K562 (cell line): ENCODE measurements at regions not wholly inside any gene's neighbourhood (a gene's known extent, or its start where the extent isn't known, plus 50 kb on each side); places are given as distances from the start of the nearest gene placed in this dataset.

Experiments used
- ATAC-seq: fragments of 200-7000 bp; cut with Tn5 transposase; 3 replicates; pipeline ENCODE4 v1.9.1; 2020; ENCODE audit warnings: moderate library complexity
- BruUV-seq: library from RNA; stranded (reverse); fragments of 400-500 nt; replicated peaks from 2 replicates; lab custom pipeline; 2021; lab: Mats Ljungman, UMichigan
- CTCF ChIA-PET: fragments of 300-600 bp; formaldehyde crosslinking; extraction: SDS; loops from one replicate; lab custom pipeline; 2021; ENCODE audit warnings: low intra/inter-chr PET ratio; lab: Yijun Ruan, JAX
- POLR2A ChIA-PET: fragments of 300-600, 350-650 bp; sonication (Branson Sonifier 250); formaldehyde crosslinking; extraction: SDS; loops from one replicate; lab custom pipeline; 2021; ENCODE audit warnings: antibody characterized with exemption, inconsistent platforms; lab: Yijun Ruan, JAX
- DNase-seq, 4 experiments: peaks; one replicate each; pipeline versions ENCODE4 v3.0.0 to v3.0.0-alpha.2; 2011 to 2018; ENCODE audit warnings: low spot score in 3 of 4, mixed read lengths in 3 of 4; ENCODE audit errors: extremely low read depth in 1 of 4
- FAIRE-seq: peaks from 2 replicates; lab custom pipeline; 2011; peaks lifted over from hg19 to GRCh38; lab: Jason Lieb, UNC
- H2AFZ ChIP-seq: 2 replicates; pipeline ENCODE4 v1.6.0; 2011; ENCODE audit warnings: low read depth, low read length, control low read depth, inconsistent platforms
- H3K27ac ChIP-seq: fragments of 200-600 bp; 3 replicates; pipeline ENCODE4 v1.8.0; 2011; ENCODE audit warnings: low read depth, mild to moderate bottlenecking, control low read depth, inconsistent platforms, low read length, moderate library complexity, mixed read lengths; ENCODE audit errors: extremely low read depth
- H3K27me3 ChIP-seq, 2 experiments: fragments of 300-600 bp in 1 of 2; 2 replicates in 1 of 2; 3 replicates in 1 of 2; pipeline versions ENCODE4 v1.6.0 to v1.8.0; 2011; ENCODE audit warnings: inconsistent platforms in 2 of 2, low read length in 2 of 2, mild to moderate bottlenecking in 1 of 2, mixed read lengths in 1 of 2, moderate library complexity in 1 of 2; ENCODE audit not compliant: control insufficient read depth in 2 of 2, insufficient read depth in 2 of 2
- H3K36me3 ChIP-seq: fragments of 300-600 bp; 3 replicates; pipeline ENCODE4 v1.8.0; 2011; ENCODE audit warnings: mild to moderate bottlenecking, low read length, inconsistent platforms; ENCODE audit not compliant: control insufficient read depth, insufficient read depth
- H3K4me1 ChIP-seq, 2 experiments: fragments of 200-600 bp in 1 of 2; replicated peaks in 1 of 2; 2 replicates in 1 of 2; 3 replicates in 1 of 2; pipeline versions ENCODE4 v1.5.1 to v1.8.0; 2011; ENCODE audit warnings: inconsistent platforms in 2 of 2, low read length in 2 of 2, mild to moderate bottlenecking in 1 of 2, mixed read lengths in 1 of 2, moderate library complexity in 1 of 2; ENCODE audit not compliant: control insufficient read depth in 2 of 2, insufficient read depth in 2 of 2
- H3K4me2 ChIP-seq: 2 replicates; pipeline ENCODE4 v1.6.1; 2011; ENCODE audit warnings: low read length, control low read depth, inconsistent platforms, mixed read lengths; ENCODE audit not compliant: insufficient read depth
- H3K4me3 ChIP-seq: fragments of 200-600 bp; sonication (generic), shearing (Covaris generic); 2 replicates; pipeline ENCODE4 v1.5.1; 2016; ENCODE audit warnings: control low read depth, inconsistent platforms
- H3K79me2 ChIP-seq: fragments of 200-600 bp; 3 replicates; pipeline ENCODE4 v1.8.0; 2011; ENCODE audit warnings: low read length, inconsistent platforms; ENCODE audit not compliant: control insufficient read depth, insufficient read depth
- H3K9ac ChIP-seq, 2 experiments: 2 replicates each; pipeline versions ENCODE4 v1.6.0 to v1.6.1; 2011; ENCODE audit warnings: low read depth in 2 of 2, low read length in 2 of 2, control low read depth in 1 of 2, inconsistent platforms in 1 of 2, mild to moderate bottlenecking in 1 of 2, mixed read lengths in 1 of 2; ENCODE audit not compliant: insufficient read depth in 1 of 2
- H3K9me1 ChIP-seq: one replicate; pipeline ENCODE4 v1.6.0; 2011; ENCODE audit warnings: inconsistent platforms, mild to moderate bottlenecking, low read length, moderate library complexity; ENCODE audit not compliant: control insufficient read depth, insufficient read depth
- H3K9me3 ChIP-seq: replicated peaks from 2 replicates; pipeline ENCODE4 v1.5.1; 2011; ENCODE audit warnings: low read depth, low read length, inconsistent platforms; ENCODE audit not compliant: control insufficient read depth, insufficient read depth
- H4K20me1 ChIP-seq: replicated peaks from 2 replicates; pipeline ENCODE4 v1.6.1; 2011; ENCODE audit warnings: low read length, inconsistent platforms, mixed read lengths; ENCODE audit not compliant: control insufficient read depth, insufficient read depth
- CCAR2 ChIP-seq: fragments of 200-400 bp; formaldehyde crosslinking; IDR thresholded peaks from 2 replicates; pipeline ENCODE4 v1.6.1; 2017; ENCODE audit warnings: mild to moderate bottlenecking, low read depth, low read length
- ELF2 ChIP-seq: fragments of 250-450 bp; sonication (Bioruptor Pico); IDR thresholded peaks from 2 replicates; pipeline ENCODE4 v1.5.0; 2021; ENCODE audit warnings: mild to moderate bottlenecking
- HNRNPK ChIP-seq: fragments of 200-400 bp; formaldehyde crosslinking; IDR thresholded peaks from one replicate; pipeline ENCODE4 v1.6.1; 2018; ENCODE audit warnings: mild to moderate bottlenecking, low read depth, low read length; ENCODE audit not compliant: poor library complexity, severe bottlenecking
- ZNF444 ChIP-seq: fragments of 250-450 bp; sonication (Bioruptor Pico); IDR thresholded peaks from 2 replicates; pipeline ENCODE4 v1.4.0; 2020; ENCODE audit warnings: mild to moderate bottlenecking, moderate library complexity
- ZNF75A ChIP-seq: fragments of 450-650 bp; formaldehyde crosslinking; IDR thresholded peaks from 2 replicates; pipeline ENCODE4 v1.4.0; 2020; ENCODE audit warnings: mild to moderate bottlenecking
- whole genome bisulfite sequencing: fragments of 100-300 bp; shearing (Covaris generic); methylation state at CpG from one replicate; pipeline ENCODE4 v1.1.6; 2016; ENCODE audit warnings: low coverage, mixed read lengths; ENCODE audit not compliant: insufficient coverage; ENCODE audit errors: missing lambda C conversion rate; 5-methylcytosine and 5-hydroxymethylcytosine counted together
- in situ Hi-C: fragments of 300-500 bp; cut with MboI; formaldehyde crosslinking; loops from 4 replicates; pipeline ENCODE4 v1.15.0; 2018; ENCODE audit warnings: inconsistent platforms, mixed read lengths
- intact Hi-C: fragments of 100-400 bp; cut with micrococcal nuclease; formaldehyde crosslinking; loops from 2 replicates; pipeline ENCODE4 v1.14.2; 2022
- TF ChIP-seq, protein P1 (sequence below): fragments of 450-650 bp; formaldehyde crosslinking; conservative IDR thresholded peaks from 2 replicates; pipeline ENCODE4 v1.4.0; 2022; ENCODE audit warnings: mild to moderate bottlenecking, missing genetic modification characterization

- no peak for FAIRE-seq
- no peaks in the 10 kb centered on the region for H4K20me1 ChIP-seq
- TF ChIP-seq ELF2 (CRISPR knock-in tag) (no peak), ZNF444 (CRISPR knock-in tag) (no peak), CCAR2 (no peak), ZNF75A (CRISPR knock-in tag) (no peak), HNRNPK (no peak)
- TF ChIP-seq, protein P1, sequence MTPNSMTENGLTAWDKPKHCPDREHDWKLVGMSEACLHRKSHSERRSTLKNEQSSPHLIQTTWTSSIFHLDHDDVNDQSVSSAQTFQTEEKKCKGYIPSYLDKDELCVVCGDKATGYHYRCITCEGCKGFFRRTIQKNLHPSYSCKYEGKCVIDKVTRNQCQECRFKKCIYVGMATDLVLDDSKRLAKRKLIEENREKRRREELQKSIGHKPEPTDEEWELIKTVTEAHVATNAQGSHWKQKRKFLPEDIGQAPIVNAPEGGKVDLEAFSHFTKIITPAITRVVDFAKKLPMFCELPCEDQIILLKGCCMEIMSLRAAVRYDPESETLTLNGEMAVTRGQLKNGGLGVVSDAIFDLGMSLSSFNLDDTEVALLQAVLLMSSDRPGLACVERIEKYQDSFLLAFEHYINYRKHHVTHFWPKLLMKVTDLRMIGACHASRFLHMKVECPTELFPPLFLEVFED (CRISPR knock-in tag): no peak
- 0% methylated on average over 2 of the region's 2 CpGs for WGBS
- no peaks in the 10 kb centered on the region for H3K27me3 ChIP-seq
- no peaks in the 10 kb centered on the region for H3K4me1 ChIP-seq
- H3K27ac ChIP-seq: no peak overlapping the region
- POLR2A ChIA-PET: no interaction called here
- no peak overlapping the region for H3K4me2 ChIP-seq
- no peak overlapping the region for H3K4me3 ChIP-seq
- H3K9me1 ChIP-seq: no peaks in the 10 kb centered on the region
- no peaks in the 10 kb centered on the region for H3K36me3 ChIP-seq
- in situ Hi-C loops (no loop called here), intact Hi-C loops (no loop called here)
- DNase-seq: no peak
- BruUV-seq: no TSS peak
- H2AFZ ChIP-seq: no peak overlapping the region
- H3K9me3 ChIP-seq: no peaks in the 10 kb centered on the region
- CTCF ChIA-PET: no interaction called here
- H3K9ac ChIP-seq: no peak overlapping the region
- H3K79me2 ChIP-seq: no peaks in the 10 kb centered on the region
- ATAC-seq: no peak
Measured at GRCh38 chr1:81420760-81421159, 380.0 kb upstream of the ADGRL2 start.
